DMS53 treated with DMSO at 0.1 percent for 48 hours (cell line): ENCODE measurements at regions not wholly inside any gene's neighbourhood (a gene's known extent, or its start where the extent isn't known, plus 50 kb on each side); places are given as distances from the start of the nearest gene placed in this dataset.
"Not testable (repeated sequence)": the region's sequence is repeated elsewhere in the genome, so short reads cannot be mapped to it uniquely, and the experiment has no call there.

Source experiments
- DNase-seq: peaks from one replicate; lab custom pipeline; 2025; ENCODE audit not compliant: unreplicated experiment; lab: John Stamatoyannopoulos, UW

DNA sequence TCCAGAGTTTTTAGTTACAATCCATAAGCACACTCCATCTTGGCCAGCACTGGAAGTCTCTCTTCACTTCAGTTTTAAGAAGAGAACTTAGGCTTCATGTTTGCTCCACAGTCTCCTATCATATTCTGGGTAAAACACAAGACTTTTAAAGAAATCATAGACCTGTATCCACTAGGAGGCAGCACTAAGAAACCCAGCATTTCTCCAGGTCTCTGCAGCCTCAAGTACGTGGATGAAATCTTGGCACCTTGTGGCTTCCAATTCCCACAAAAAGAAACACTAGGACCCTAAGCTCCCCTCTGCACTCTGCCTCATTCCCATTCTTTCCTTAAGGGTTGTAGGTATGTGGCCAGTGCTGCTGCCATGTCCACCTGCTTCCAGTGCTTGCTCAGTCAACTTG is 367.3 kb upstream of the CASK start:
- DNase-seq = no peak

DNA sequence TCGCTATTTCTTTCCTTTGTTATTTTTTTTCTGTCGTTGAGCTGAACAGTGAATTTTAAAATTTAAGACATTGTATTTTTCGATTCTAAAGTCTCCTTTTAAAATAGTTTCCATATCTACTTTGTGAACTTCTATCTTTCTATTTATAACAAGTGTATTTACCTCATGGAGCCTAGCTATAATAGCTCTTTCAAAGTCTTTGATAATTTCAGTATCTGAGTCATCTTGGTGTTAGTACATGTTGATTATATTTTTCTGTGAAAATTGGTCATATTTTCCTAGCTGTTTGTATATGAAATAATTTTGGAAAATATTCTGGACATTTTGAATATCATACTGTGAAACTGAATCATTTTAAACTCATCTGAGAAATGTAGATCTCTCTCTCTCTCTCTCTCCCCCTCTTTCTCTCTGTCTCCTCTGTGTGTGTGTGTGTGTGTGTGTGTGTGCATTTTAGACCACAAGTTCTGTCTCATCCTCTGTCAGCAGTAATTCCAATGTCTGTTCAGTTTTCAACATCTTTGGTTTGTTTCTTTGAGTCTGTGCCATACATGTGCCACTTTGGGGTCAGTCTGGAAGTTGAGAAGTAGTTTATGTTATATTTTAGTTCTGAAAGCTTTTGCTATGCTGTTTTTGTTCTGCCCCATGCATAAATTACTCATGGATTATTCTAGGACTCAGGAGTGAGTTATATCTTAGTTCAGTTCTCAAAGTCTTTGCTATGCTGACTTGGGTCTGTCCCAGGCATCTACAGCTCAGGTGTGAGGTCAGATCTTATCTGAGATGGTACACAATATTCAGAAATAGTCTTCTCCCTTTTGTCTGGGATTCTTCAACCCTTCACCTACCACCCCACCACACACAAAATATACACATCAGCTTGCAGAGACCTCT is 366.4 kb upstream of the CASK start:
- DNase-seq = no peak

- DNase-seq = not testable (repeated sequence)
These were observed 362.3 kb upstream of the CASK start for GRCh38 chrX:42285681-42286080.

GRCh38 chrX:42276982-42277690 is 353.8 kb upstream of the CASK start:
- peak; percentile 61 for DNase-seq

- DNase-seq = no peak
These were observed 350.8 kb upstream of the CASK start for GRCh38 chrX:42274151-42274550.

DNA sequence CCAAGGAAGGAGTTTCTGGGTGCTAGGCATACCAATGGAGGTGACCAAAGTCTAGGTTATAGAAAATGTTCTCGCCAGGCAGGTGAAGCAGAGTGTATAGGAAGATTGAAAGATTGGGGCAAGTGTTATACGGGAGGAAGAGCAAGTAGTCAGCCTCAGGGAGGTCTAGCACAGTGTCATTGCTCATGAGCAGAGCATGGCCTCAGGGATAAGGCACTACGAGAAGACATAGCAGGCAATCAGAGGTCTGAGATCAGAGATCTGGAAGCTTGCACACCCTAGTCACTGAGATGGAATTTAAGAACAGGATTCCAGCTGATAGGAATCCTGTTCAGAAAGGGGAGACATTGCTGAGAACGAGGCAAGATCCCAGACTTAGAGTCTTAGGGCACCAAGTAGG is 350.0 kb upstream of the CASK start:
- no peak for DNase-seq

- no peak for DNase-seq
These were observed 345.8 kb upstream of the CASK start for GRCh38 chrX:42269186-42269585.

DNA sequence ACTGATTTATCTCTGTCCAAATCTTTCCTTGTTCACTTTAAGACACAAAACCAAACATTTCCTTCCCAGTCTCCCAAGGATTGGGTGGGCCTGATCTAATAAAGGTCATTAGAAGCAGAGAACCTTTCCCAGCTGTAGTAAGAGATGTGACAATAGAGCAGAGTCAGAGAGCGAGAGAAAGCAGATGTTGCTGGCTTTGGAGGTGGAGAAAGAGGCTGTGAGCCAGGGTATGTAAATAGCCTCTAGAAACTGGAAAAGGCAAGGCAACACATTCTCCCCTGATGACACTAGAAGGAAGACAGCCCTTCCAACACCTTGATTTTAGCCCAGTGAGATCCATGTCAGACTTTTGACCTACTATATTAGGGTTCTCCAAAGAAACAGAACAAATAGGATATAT is 337.5 kb upstream of the CASK start:
- no peak for DNase-seq

- DNase-seq = no peak
These were observed 324.9 kb upstream of the CASK start for GRCh38 chrX:42248226-42248625.

DNA sequence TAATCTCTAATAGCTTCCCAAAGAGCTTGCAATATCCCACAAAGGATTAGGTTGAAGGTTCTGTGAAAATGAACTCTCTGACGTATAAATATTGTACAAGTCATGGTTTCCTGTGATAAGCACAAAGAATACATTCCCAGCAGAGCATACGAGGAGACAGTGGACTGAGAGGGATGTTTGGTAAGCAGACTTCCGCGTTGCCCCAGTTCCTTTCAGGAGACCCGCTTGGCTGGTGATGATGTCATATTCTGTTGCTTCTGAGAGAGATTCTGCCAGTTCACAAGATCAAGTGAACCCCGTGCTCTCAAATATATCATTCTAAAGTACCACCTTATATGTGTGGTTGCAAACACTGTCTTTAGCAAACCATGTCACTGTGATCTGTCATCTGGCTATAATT is 323.9 kb upstream of the CASK start:
- peak; percentile 69 for DNase-seq

GRCh38 chrX:42246814-42247213 is 323.5 kb upstream of the CASK start:
- DNase-seq = peak; percentile 69

DNA sequence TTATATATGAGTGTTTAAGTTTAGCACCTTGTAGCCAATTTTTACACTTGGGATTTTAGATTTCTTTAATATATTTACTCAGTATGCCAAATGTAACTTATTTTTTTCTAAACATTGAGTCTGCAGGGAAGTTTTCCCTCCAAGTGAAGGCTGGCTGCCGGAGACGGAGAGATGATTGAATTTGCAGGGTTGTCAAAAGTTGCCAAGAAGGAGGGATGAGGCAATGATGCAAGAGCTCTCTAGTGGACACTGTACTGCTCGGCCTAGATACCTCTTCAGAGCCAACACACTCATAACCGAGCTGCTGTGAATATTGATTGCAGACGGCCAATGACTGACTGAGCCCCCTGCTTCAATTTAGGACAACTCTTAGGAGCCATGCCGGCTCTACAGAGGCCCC is 318.6 kb upstream of the CASK start:
- DNase-seq = no peak

DNA sequence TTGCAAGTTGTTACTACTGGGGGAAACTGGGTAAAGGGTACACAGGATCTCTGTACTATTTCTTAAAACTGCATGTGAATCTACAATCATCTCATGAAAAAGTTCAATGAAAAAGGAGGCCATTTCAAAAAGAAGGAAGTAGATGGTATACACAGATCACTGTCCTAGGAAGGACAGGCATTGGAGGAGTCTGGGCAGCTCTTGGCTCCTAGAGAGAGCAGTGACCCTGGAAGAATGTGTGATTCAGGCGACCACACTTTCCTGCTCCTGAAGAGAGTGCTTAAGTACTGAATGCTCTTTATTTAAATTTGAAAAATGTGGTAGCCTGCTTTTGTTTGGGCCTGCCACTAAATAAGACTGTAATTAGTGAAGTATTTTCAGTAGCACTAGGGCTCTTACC is 318.1 kb upstream of the CASK start:
- no peak for DNase-seq

DNA sequence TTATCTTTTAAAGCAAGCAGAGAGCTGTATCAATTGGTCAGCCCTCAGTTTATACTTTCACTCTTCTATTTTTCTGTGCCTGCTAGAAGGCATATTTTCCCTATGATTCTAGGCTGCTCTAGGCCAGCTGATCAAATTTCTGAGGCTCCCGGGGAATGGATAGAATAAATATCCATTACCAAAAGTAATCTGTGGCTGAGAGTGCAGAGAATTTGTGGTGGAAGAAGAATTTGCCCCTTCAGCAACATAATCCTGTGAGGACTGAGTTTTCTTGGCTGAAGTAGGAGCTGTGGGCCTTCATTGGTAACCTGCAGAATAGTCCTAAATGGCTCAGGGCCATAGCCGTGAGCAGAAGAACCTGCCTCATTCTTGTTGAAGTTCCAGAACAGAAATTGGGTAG is 314.6 kb upstream of the CASK start:
- DNase-seq = no peak

DNA sequence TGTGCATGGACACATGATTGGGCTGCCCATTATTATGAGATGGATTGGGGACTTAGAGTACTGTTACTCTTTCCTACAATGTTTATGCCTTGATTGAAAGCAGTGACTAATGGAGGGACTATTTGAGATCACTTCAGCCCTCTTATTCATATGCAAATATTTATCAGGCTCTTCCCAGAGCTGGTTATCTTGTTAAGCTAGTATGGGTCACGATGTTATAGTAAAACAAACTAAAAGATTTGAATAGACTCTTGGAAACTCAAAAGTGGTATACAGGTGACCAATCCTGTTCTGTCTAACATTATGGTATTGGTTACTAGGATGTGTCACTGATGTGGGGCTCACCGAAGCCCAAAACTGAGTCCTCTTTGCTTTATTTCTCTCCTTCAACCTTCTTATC is 306.2 kb upstream of the CASK start:
- DNase-seq = no peak

GRCh38 chrX:42220666-42221065 is 297.3 kb upstream of the CASK start:
- no peak for DNase-seq

DNA sequence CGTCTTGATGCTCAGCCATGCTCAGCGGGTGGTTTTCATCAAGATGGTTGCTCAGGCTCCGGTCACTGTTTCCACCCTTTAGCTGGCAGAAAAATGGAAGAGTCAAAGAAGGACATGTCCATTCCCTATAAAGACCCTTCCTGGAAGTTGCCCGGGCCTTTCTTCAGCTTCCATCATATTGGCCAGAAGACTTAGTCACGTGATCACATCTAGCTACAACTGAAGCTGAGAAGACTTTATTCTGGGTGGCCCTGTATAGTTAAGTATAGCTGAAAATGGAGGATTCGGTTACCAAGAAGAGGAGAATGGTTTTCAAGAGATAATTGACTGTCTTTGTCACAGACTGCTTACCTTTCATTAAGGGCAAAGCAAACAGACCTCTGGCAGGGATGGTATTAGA is 296.7 kb upstream of the CASK start:
- peak; percentile 75 for DNase-seq

DNA sequence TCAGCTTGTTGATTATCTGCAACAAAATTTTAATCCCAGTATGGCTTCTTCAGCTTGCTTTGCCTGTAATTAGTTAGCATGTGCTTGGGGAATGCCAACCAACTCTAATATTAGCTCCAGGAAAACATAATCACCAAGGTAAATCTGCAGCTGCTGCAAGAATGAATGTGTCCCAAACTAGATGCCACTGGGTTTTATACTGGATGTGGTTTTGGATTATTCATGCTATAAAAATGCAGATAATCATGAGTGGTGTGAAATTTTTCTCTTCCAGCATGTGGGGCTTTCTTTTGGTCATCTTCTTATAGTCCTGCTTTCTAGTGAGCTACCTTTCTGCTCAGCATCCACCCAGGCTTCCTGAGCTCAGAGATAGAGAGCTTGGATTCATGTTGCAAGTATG is 295.9 kb upstream of the CASK start:
- no peak for DNase-seq

GRCh38 chrX:42195506-42195905 is 272.2 kb upstream of the CASK start:
- no peak for DNase-seq

GRCh38 chrX:42189576-42189975 is 266.2 kb upstream of the CASK start:
- no peak for DNase-seq

DNA sequence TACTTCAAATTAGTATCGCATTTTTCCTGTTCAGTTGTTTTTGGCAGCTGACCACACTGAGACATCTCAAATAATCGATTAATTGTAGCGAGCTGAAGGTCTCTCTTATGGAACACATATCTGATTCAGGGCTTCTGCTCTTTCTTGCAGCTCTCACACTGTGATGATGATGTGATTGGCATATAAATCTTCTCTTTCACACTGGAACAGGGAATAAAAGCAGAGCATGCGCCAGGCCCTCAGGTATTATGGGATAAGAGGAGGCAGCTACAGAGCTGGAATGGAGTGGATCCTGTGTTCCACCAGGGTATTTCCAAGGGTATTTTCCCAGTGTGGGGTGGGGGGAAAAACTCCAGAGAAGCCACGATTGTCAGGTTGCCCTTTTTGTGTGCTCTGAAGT is 265.4 kb upstream of the CASK start:
- DNase-seq = no peak

- DNase-seq = no peak
These were observed 253.4 kb upstream of the CASK start for GRCh38 chrX:42176789-42177188.

GRCh38 chrX:42175843-42176242 is 252.5 kb upstream of the CASK start:
- DNase-seq = no peak
